CD14-positive monocyte (primary cell): ENCODE measurements at regions not wholly inside any gene's neighbourhood (a gene's known extent, or its start where the extent isn't known, plus 50 kb on each side); places are given as distances from the start of the nearest gene placed in this dataset.

Source experiments
- DNase-seq, 3 donors: peaks; one replicate each; pipeline ENCODE4 v3.0.0-alpha.2; 2011 to 2022
- H2AFZ ChIP-seq: 2 replicates; pipeline ENCODE4 v1.6.0; 2012; ENCODE audit warnings: mild to moderate bottlenecking, low read depth, low read length, inconsistent platforms; ENCODE audit not compliant: insufficient read depth, poor library complexity, severe bottlenecking
- H3K27ac ChIP-seq, 2 donors: 1 replicate in 1 of 2; 2 replicates in 1 of 2; pipeline ENCODE4 v1.5.1; 2012 to 2013; ENCODE audit warnings: low read length in 2 of 2, control low read depth in 1 of 2, inconsistent platforms in 1 of 2, low read depth in 1 of 2, mild to moderate bottlenecking in 1 of 2
- H3K27me3 ChIP-seq, 2 donors: one replicate each; pipeline versions ENCODE4 v1.6.0 to v1.6.1; 2011 to 2013; ENCODE audit warnings: low read length in 2 of 2; ENCODE audit not compliant: control insufficient read depth in 2 of 2, insufficient read depth in 2 of 2
- H3K36me3 ChIP-seq, 2 donors: replicated peaks in 1 of 2; 1 replicate in 1 of 2; 2 replicates in 1 of 2; pipeline versions ENCODE4 v1.5.1 to v1.6.1; 2012 to 2013; ENCODE audit warnings: low read length in 2 of 2, control low read depth in 1 of 2, inconsistent platforms in 1 of 2, mild to moderate bottlenecking in 1 of 2; ENCODE audit not compliant: insufficient read depth in 2 of 2, control insufficient read depth in 1 of 2
- H3K4me1 ChIP-seq, 2 donors: 1 replicate in 1 of 2; 2 replicates in 1 of 2; pipeline versions ENCODE4 v1.5.1 to v1.6.1; 2012 to 2013; ENCODE audit warnings: low read length in 2 of 2, control low read depth in 1 of 2, inconsistent platforms in 1 of 2, mild to moderate bottlenecking in 1 of 2, moderate library complexity in 1 of 2; ENCODE audit not compliant: insufficient read depth in 2 of 2, control insufficient read depth in 1 of 2
- H3K4me2 ChIP-seq: replicated peaks from 2 replicates; pipeline ENCODE3; 2012; ENCODE audit warnings: low read length, moderate library complexity, mild to moderate bottlenecking; ENCODE audit not compliant: poor library complexity, severe bottlenecking; ENCODE audit errors: extremely low read depth
- H3K4me3 ChIP-seq, 3 experiments: fragments of 200-600 bp in 1 of 3; sonication (generic) in 1 of 3; replicated peaks in 1 of 3; 1 replicate in 2 of 3; 2 replicates in 1 of 3; pipeline ENCODE4 v1.5.1; 2011 to 2013; ENCODE audit warnings: low read length in 3 of 3, mild to moderate bottlenecking in 3 of 3, control low read depth in 2 of 3, low read depth in 2 of 3, inconsistent platforms in 1 of 3, moderate library complexity in 1 of 3
- H3K79me2 ChIP-seq: 2 replicates; pipeline ENCODE4 v1.6.0; 2012; ENCODE audit warnings: mild to moderate bottlenecking, control low read depth, inconsistent platforms, low read length, moderate library complexity; ENCODE audit not compliant: insufficient read depth
- H3K9ac ChIP-seq: 2 replicates; pipeline ENCODE4 v1.6.0; 2017; ENCODE audit warnings: low read length, mild to moderate bottlenecking; ENCODE audit not compliant: insufficient read depth, poor library complexity, severe bottlenecking
- H3K9me3 ChIP-seq, 2 donors: replicated peaks in 1 of 2; 1 replicate in 1 of 2; 2 replicates in 1 of 2; pipeline versions ENCODE4 v1.5.1 to v1.6.1; 2012 to 2013; ENCODE audit warnings: low read length in 2 of 2, control low read depth in 1 of 2; ENCODE audit not compliant: control insufficient read depth in 1 of 2, insufficient read depth in 1 of 2
- H4K20me1 ChIP-seq: 2 replicates; pipeline ENCODE4 v1.6.0; 2012; ENCODE audit warnings: mild to moderate bottlenecking, low read length, control low read depth, moderate library complexity; ENCODE audit not compliant: insufficient read depth
- H3K27ac Mint-ChIP-seq, 7 donors: one replicate each; pipeline ENCODE4 v1.8.0; 2020; ENCODE audit warnings: mild to moderate bottlenecking in 7 of 7, mixed read lengths in 7 of 7, moderate library complexity in 6 of 7, inconsistent platforms in 2 of 7
- H3K27me3 Mint-ChIP-seq, 3 donors: one replicate each; pipeline ENCODE4 v1.8.0; 2021 to 2022; ENCODE audit warnings: low read depth in 3 of 3, mild to moderate bottlenecking in 3 of 3, mixed read lengths in 3 of 3, moderate library complexity in 3 of 3, inconsistent platforms in 1 of 3
- H3K36me3 Mint-ChIP-seq, 2 donors: one replicate each; pipeline ENCODE4 v1.8.0; 2020; ENCODE audit warnings: mixed read lengths in 2 of 2, inconsistent platforms in 1 of 2, mild to moderate bottlenecking in 1 of 2
- H3K4me1 Mint-ChIP-seq: one replicate; pipeline ENCODE4 v1.8.0; 2020; ENCODE audit warnings: mild to moderate bottlenecking, mixed read lengths
- H3K4me3 Mint-ChIP-seq, 2 donors: one replicate each; pipeline ENCODE4 v1.8.0; 2020; ENCODE audit warnings: mild to moderate bottlenecking in 2 of 2, mixed read lengths in 2 of 2, moderate library complexity in 1 of 2
- H3K9me3 Mint-ChIP-seq, 7 donors: one replicate each; pipeline ENCODE4 v1.8.0; 2020 to 2022; ENCODE audit warnings: mixed read lengths in 7 of 7, mild to moderate bottlenecking in 6 of 7, moderate library complexity in 6 of 7, inconsistent platforms in 2 of 7
- CTCF ChIP-seq: fragments of 200-600 bp; IDR thresholded peaks from one replicate; pipeline ENCODE4 v1.8.0; 2022; ENCODE audit warnings: antibody characterized with exemption, mild to moderate bottlenecking
- WGBS: methylation state at CpG from one replicate; pipeline ENCODE4 v1.1.5; 2013; ENCODE audit warnings: missing lambda C conversion rate; ENCODE audit not compliant: insufficient coverage; 5-methylcytosine and 5-hydroxymethylcytosine counted together
- intact Hi-C, 2 donors: fragments of 100-400 bp; cut with micrococcal nuclease; formaldehyde crosslinking; loops; one replicate each; pipeline versions ENCODE4 v1.15.0 to v1.15.1; 2023

GRCh38 chr6:112682071-112682470 is 334.9 kb downstream of the RFPL4B start:
- intact Hi-C loops: no loop called here
- H3K36me3 ChIP-seq: no peaks in the 10 kb centered on the region
- no peaks in the 10 kb centered on the region for H3K4me1 ChIP-seq
- H3K27me3 Mint-ChIP-seq: no peaks in the 10 kb centered on the region
- H3K9me3 ChIP-seq: no peaks in the 10 kb centered on the region
- no peak overlapping the region for H3K4me2 ChIP-seq
- no peaks in the 10 kb centered on the region for H4K20me1 ChIP-seq
- WGBS: no CpG with 5 or more reads among the region's 5 CpGs
- H3K9me3 Mint-ChIP-seq: peaks cover 0 to 2% (median 0%) of the 10 kb centered on the region in 7 donors
- no peak overlapping the region for H3K27ac Mint-ChIP-seq
- H3K27me3 ChIP-seq: no peaks in the 10 kb centered on the region
- no peak for TF ChIP-seq CTCF
- no peak overlapping the region for H3K4me3 ChIP-seq
- no peaks in the 10 kb centered on the region for H3K36me3 Mint-ChIP-seq
- H3K27ac ChIP-seq: no peak overlapping the region
- H2AFZ ChIP-seq: no peak overlapping the region
- no peak for DNase-seq
- H3K79me2 ChIP-seq: no peaks in the 10 kb centered on the region
- no peaks in the 10 kb centered on the region for H3K4me1 Mint-ChIP-seq
- H3K9ac ChIP-seq: no peak overlapping the region
- H3K4me3 Mint-ChIP-seq: no peak overlapping the region

GRCh38 chr6:112683106-112683505 is 336.0 kb downstream of the RFPL4B start:
- DNase-seq: no peak
- no peaks in the 10 kb centered on the region for H3K27me3 Mint-ChIP-seq
- peaks cover 0 to 2% (median 0%) of the 10 kb centered on the region in 7 donors for H3K9me3 Mint-ChIP-seq
- no peaks in the 10 kb centered on the region for H3K27me3 ChIP-seq
- no peak overlapping the region for H3K27ac Mint-ChIP-seq
- intact Hi-C loops: no loop called here
- H3K4me2 ChIP-seq: no peak overlapping the region
- H3K4me1 Mint-ChIP-seq: no peaks in the 10 kb centered on the region
- H3K4me3 ChIP-seq: no peak overlapping the region
- no peak for TF ChIP-seq CTCF
- H3K9ac ChIP-seq: no peak overlapping the region
- H3K9me3 ChIP-seq: no peaks in the 10 kb centered on the region
- H3K27ac ChIP-seq: no peak overlapping the region
- H3K79me2 ChIP-seq: no peaks in the 10 kb centered on the region
- H4K20me1 ChIP-seq: no peaks in the 10 kb centered on the region
- no CpG with 5 or more reads among the region's 2 CpGs for WGBS
- H3K36me3 Mint-ChIP-seq: no peaks in the 10 kb centered on the region
- no peaks in the 10 kb centered on the region for H3K4me1 ChIP-seq
- H3K36me3 ChIP-seq: no peaks in the 10 kb centered on the region
- H3K4me3 Mint-ChIP-seq: no peak overlapping the region
- H2AFZ ChIP-seq: no peak overlapping the region
